DOHH2 (cell line): ENCODE measurements at regions not wholly inside any gene's neighbourhood (a gene's known extent, or its start where the extent isn't known, plus 50 kb on each side); places are given as distances from the start of the nearest gene placed in this dataset.
"Not testable (repeated sequence)": the region's sequence is repeated elsewhere in the genome, so short reads cannot be mapped to it uniquely, and the experiment has no call there.

Source experiments
- CTCF ChIP-seq: fragments of 200-600 bp; sonication (generic); IDR thresholded peaks from one replicate; pipeline ENCODE4 v1.5.1; 2014; ENCODE audit warnings: antibody characterized with exemption, mild to moderate bottlenecking, low read depth, low read length; ENCODE audit not compliant: poor library complexity, severe bottlenecking
- EZH2phosphoT487 ChIP-seq: fragments of 200-600 bp; sonication (generic); IDR thresholded peaks from 2 replicates; pipeline ENCODE4 v1.6.1; 2017; ENCODE audit warnings: borderline replicate concordance, mild to moderate bottlenecking, antibody characterized with exemption, low read length, moderate library complexity, mixed read lengths

- TF ChIP-seq CTCF, EZH2phosphoT487: not testable (repeated sequence)
Measured at GRCh38 chrX:63201987-63202386, 149.1 kb downstream of the SPIN4 start.
